ENCODE measurements at regions not wholly inside any gene's neighbourhood (a gene's known extent, or its start where the extent isn't known, plus 50 kb on each side); places are given as distances from the start of the nearest gene placed in this dataset.

- POLR2A ChIA-PET: no interaction called here
- CTCF ChIA-PET: no interaction called here
Observed at GRCh38 chr5:62007457-62007856, 298.5 kb upstream of the KIF2A start.

GRCh38 chr5:62011089-62011664, 294.8 kb upstream of the KIF2A start:
- DNase-seq (ENCODE audit: low read depth, low spot score): no peak
- TF ChIP-seq CTCF (IDR thresholded peaks at IDR 0.05; ENCODE audit: insufficient read depth, low read length, missing control alignments): no peak
- ChIA-PET POLR2A (no interaction called here), CTCF (no interaction called here)
- no peak overlapping the region for H3K4me3 ChIP-seq (ENCODE audit: low read depth, low read length)

More at GRCh38 chr5:62007457-62007856, 298.5 kb upstream of the KIF2A start:
- H3K4me3 ChIP-seq (ENCODE audit: low read depth, low read length): no peak overlapping the region
- DNase-seq (ENCODE audit: low read depth, low spot score): no peak
- TF ChIP-seq CTCF (IDR thresholded peaks at IDR 0.05; ENCODE audit: insufficient read depth, low read length, missing control alignments): no peak

- POLR2A ChIA-PET: no interaction called here
- no peak for DNase-seq (ENCODE audit: low read depth, low spot score)
- no peak for TF ChIP-seq CTCF (IDR thresholded peaks at IDR 0.05; ENCODE audit: insufficient read depth, low read length, missing control alignments)
- CTCF ChIA-PET: no interaction called here
- no peak overlapping the region for H3K4me3 ChIP-seq (ENCODE audit: low read depth, low read length)
Observed at GRCh38 chr5:62017092-62017491, 288.9 kb upstream of the KIF2A start.

- ChIA-PET CTCF (no interaction called here), POLR2A (no interaction called here)
- no peak for TF ChIP-seq CTCF (IDR thresholded peaks at IDR 0.05; ENCODE audit: insufficient read depth, low read length, missing control alignments)
- H3K4me3 ChIP-seq (ENCODE audit: low read depth, low read length): no peak overlapping the region
- no peak for DNase-seq (ENCODE audit: low read depth, low spot score)
Observed at GRCh38 chr5:62029303-62029702, 276.7 kb upstream of the KIF2A start.

- no peak for DNase-seq (ENCODE audit: low read depth, low spot score)
- H3K4me3 ChIP-seq (ENCODE audit: low read depth, low read length): no peak overlapping the region
- CTCF ChIA-PET: no interaction called here
- POLR2A ChIA-PET: no interaction called here
- no peak for TF ChIP-seq CTCF (IDR thresholded peaks at IDR 0.05; ENCODE audit: insufficient read depth, low read length, missing control alignments)
Observed at GRCh38 chr5:62030326-62030725, 275.7 kb upstream of the KIF2A start.

GRCh38 chr5:62038024-62038423, 268.0 kb upstream of the KIF2A start:
- no peak for DNase-seq (ENCODE audit: low read depth, low spot score)
- POLR2A ChIA-PET: no interaction called here
- CTCF ChIA-PET: no interaction called here
- H3K4me3 ChIP-seq (ENCODE audit: low read depth, low read length): no peak overlapping the region
- no peak for TF ChIP-seq CTCF (IDR thresholded peaks at IDR 0.05; ENCODE audit: insufficient read depth, low read length, missing control alignments)
